ENCODE measurements at regions not wholly inside any gene's neighbourhood (a gene's known extent, or its start where the extent isn't known, plus 50 kb on each side); places are given as distances from the start of the nearest gene placed in this dataset.

DNA sequence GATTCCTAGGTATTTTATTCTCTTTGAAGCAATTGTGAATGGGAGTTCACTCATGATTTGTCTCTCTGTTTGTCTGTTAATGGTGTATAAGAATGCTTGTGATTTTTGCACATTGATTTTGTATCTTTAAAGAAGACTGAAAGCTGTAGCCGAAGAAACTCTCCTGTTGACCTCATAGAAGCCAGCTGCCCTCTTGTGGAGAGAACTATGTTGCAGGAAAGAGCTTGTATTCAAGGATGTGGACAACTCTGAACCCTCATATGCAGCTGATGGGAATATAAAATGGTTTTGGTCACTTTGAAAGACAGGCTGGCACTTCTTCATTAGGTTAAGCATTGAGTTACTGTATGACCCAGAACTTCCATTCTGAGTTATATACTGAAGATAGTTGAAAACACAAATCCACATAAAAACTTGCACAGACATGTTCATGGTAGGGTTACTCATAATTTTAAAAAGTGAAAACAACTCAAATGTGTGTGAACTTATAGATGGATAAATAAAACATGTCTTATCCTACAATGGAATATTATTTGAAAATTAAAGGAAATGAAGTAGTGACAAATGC, 65.8 kb upstream of the SLITRK6 start:
- TF ChIP-seq, protein P1, sequence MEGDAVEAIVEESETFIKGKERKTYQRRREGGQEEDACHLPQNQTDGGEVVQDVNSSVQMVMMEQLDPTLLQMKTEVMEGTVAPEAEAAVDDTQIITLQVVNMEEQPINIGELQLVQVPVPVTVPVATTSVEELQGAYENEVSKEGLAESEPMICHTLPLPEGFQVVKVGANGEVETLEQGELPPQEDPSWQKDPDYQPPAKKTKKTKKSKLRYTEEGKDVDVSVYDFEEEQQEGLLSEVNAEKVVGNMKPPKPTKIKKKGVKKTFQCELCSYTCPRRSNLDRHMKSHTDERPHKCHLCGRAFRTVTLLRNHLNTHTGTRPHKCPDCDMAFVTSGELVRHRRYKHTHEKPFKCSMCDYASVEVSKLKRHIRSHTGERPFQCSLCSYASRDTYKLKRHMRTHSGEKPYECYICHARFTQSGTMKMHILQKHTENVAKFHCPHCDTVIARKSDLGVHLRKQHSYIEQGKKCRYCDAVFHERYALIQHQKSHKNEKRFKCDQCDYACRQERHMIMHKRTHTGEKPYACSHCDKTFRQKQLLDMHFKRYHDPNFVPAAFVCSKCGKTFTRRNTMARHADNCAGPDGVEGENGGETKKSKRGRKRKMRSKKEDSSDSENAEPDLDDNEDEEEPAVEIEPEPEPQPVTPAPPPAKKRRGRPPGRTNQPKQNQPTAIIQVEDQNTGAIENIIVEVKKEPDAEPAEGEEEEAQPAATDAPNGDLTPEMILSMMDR (IDR thresholded peaks at IDR 0.05; ENCODE audit: low read depth, low read length, missing control alignments): no peak
- no peak overlapping the region for H3K4me3 ChIP-seq (ENCODE audit: low read depth, low read length)
- no peak for DNase-seq (ENCODE audit: low read depth)

DNA sequence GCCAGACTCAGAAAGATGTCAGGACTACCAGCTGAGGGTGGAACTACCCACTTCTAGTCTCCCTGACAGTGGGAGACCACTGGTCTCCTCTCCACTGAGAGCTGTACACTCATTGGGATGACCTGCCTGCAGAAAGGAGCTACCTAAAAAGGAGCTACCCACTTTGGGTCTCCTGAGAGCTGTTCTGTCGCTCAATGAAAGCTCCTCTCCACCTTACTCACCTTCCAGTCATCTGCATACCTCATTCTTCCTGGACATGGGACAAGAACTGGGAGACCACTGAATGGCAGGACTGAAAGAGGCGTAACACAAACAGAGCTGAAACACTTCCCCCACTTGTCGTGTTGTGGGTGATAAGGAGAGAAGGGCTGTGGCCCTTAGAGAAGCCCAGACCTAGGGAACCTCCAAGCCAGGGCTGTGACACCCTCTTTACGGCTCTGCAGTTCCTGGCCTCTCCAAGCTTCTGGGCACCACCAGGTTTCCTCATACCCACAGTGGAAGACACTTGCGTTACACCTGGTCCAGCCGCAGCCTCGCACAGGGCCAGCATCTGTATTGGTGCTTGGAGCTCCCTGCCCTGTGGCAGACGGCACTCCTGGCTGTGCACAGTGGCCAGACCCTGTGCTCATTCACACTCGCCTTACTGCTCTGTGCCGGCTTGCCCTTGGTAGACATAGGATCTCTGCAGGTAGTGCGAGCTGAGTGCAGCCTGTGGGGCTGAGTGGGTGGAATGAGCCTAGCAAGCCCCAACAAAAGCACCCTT, 54.9 kb upstream of the SLITRK6 start:
- TF ChIP-seq, protein P1 (IDR thresholded peaks at IDR 0.05; ENCODE audit: low read depth, low read length, missing control alignments): no peak
- no peak for DNase-seq (ENCODE audit: low read depth)
- no peak overlapping the region for H3K4me3 ChIP-seq (ENCODE audit: low read depth, low read length)

DNA sequence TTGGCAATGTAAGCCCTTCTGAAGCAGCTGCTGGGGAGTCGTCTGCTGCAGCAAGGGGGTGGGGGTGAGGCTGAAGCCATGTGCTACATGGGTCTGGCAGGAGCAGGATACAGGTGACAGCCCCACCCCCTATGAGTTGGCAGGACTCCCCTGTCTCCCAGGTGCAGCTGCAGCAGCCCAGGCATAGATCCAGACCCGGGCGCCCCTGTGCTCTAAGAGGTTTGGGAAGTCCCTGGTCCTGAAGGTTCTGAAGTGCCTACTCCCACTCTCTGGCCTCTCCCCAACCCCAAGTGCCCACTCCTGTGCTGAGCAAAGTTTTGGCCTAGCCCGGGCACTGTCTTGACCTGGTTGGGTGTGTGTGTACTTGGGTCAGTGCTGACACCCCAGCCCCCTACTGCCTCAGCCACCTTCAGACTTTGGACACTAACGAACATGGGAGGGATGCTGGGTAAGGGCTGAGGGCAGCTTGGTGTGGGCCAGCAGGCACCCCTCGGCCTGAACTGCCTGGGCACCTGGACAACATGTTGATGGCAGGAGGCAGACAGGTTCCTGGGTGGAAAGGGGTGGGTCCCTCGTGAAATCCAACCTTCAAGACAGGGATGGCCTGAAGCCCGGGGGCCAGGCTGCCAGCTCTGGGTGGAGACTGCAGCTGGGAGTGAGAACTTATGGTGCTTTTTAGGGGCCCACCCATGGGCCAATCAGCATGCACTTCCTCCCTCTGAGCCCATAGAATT, 54.1 kb upstream of the SLITRK6 start:
- no peak for DNase-seq (ENCODE audit: low read depth)
- TF ChIP-seq, protein P1 (IDR thresholded peaks at IDR 0.05; ENCODE audit: low read depth, low read length, missing control alignments): no peak
- H3K4me3 ChIP-seq (ENCODE audit: low read depth, low read length): no peak overlapping the region

Data from GM12864 (cell line).